Neural progenitor cell (in vitro differentiated cells): ENCODE measurements at regions not wholly inside any gene's neighbourhood (a gene's known extent, or its start where the extent isn't known, plus 50 kb on each side); places are given as distances from the start of the nearest gene placed in this dataset.
A peak's percentile ranks its signal among the peaks of the same experiment; 100 is the strongest.

Experiments used
- DNase-seq: peaks from one replicate; pipeline ENCODE4 v3.0.0-alpha.2; 2016; ENCODE audit warnings: low spot score
- H2AFZ ChIP-seq: fragments of 200-600 bp; sonication (generic); replicated peaks from 2 replicates; pipeline ENCODE4 v1.6.1; 2016; ENCODE audit warnings: antibody characterized with exemption
- H3F3A ChIP-seq: fragments of 200-600 bp; sonication (generic); 2 replicates; pipeline ENCODE4 v1.6.1; 2016; ENCODE audit warnings: antibody characterized with exemption, low read depth
- H3K27ac ChIP-seq: fragments of 200-600 bp; sonication (generic); 2 replicates; pipeline ENCODE4 v1.5.1; 2016; ENCODE audit warnings: mild to moderate bottlenecking
- H3K27me3 ChIP-seq: fragments of 200-600 bp; sonication (generic); 2 replicates; pipeline ENCODE4 v1.6.1; 2016; ENCODE audit warnings: mild to moderate bottlenecking, moderate library complexity
- H3K36me3 ChIP-seq: fragments of 200-600 bp; sonication (generic); 2 replicates; pipeline ENCODE4 v1.5.1; 2016
- H3K4me1 ChIP-seq: fragments of 200-600 bp; sonication (generic); 2 replicates; pipeline ENCODE4 v1.6.1; 2016; ENCODE audit warnings: mixed run types
- H3K4me2 ChIP-seq: fragments of 200-600 bp; sonication (generic); 2 replicates; pipeline ENCODE4 v1.6.1; 2016
- H3K4me3 ChIP-seq: fragments of 200-600 bp; sonication (generic); 2 replicates; pipeline ENCODE4 v1.5.1; 2016
- H3K79me2 ChIP-seq: fragments of 200-600 bp; sonication (generic); 2 replicates; pipeline ENCODE4 v1.6.1; 2016; ENCODE audit warnings: low read depth
- H3K9ac ChIP-seq: fragments of 200-600 bp; sonication (generic); 2 replicates; pipeline ENCODE4 v1.6.1; 2016
- H3K9me3 ChIP-seq: fragments of 200-600 bp; sonication (generic); 2 replicates; pipeline ENCODE4 v1.5.1; 2016; ENCODE audit warnings: low read depth
- H4K20me1 ChIP-seq: fragments of 200-600 bp; sonication (generic); 2 replicates; pipeline ENCODE4 v1.6.1; 2016; ENCODE audit warnings: low read depth
- H3K27ac Mint-ChIP-seq: 3 replicates; pipeline ENCODE4 v1.8.0; 2021; ENCODE audit warnings: mixed read lengths
- H3K27me3 Mint-ChIP-seq: 2 replicates; pipeline ENCODE4 v1.8.0; 2022; ENCODE audit warnings: low read depth, mild to moderate bottlenecking, inconsistent platforms, moderate library complexity, mixed read lengths; ENCODE audit not compliant: insufficient read depth
- H3K36me3 Mint-ChIP-seq: 3 replicates; pipeline ENCODE4 v1.8.0; 2021; ENCODE audit warnings: mixed read lengths
- H3K4me1 Mint-ChIP-seq: 3 replicates; pipeline ENCODE4 v1.8.0; 2021; ENCODE audit warnings: mixed read lengths
- H3K4me3 Mint-ChIP-seq: 3 replicates; pipeline ENCODE4 v1.8.0; 2021; ENCODE audit warnings: mild to moderate bottlenecking, moderate library complexity, mixed read lengths
- H3K9me3 Mint-ChIP-seq: 3 replicates; pipeline ENCODE4 v1.8.0; 2020; ENCODE audit warnings: mixed read lengths
- CTCF ChIP-seq: fragments of 200-600 bp; sonication (generic); IDR thresholded peaks from 2 replicates; pipeline ENCODE4 v1.5.1; 2017; ENCODE audit warnings: antibody characterized with exemption, mild to moderate bottlenecking
- EZH2 ChIP-seq: fragments of 200-600 bp; sonication (generic); IDR thresholded peaks from 2 replicates; pipeline ENCODE4 v1.6.1; 2017; ENCODE audit warnings: antibody characterized with exemption, mild to moderate bottlenecking, moderate library complexity
- EZH2phosphoT487 ChIP-seq: fragments of 200-600 bp; sonication (generic); IDR thresholded peaks from 2 replicates; pipeline ENCODE4 v1.6.1; 2017; ENCODE audit warnings: antibody characterized with exemption

GRCh38 chr12:91622981-91623380, 440.4 kb upstream of the DCN start:
- H3K4me1 ChIP-seq, result peaks cover 6% of the 10 kb centered on the region
- TF ChIP-seq EZH2phosphoT487 (no peak), EZH2 (no peak), CTCF (no peak)
- H3K36me3 Mint-ChIP-seq, result no peaks in the 10 kb centered on the region
- H3K27me3 Mint-ChIP-seq, result peaks cover 2% of the 10 kb centered on the region
- H2AFZ ChIP-seq, result no peak overlapping the region
- no peak overlapping the region for H3K9ac ChIP-seq
- H3K4me1 Mint-ChIP-seq, result peaks cover 10% of the 10 kb centered on the region
- no peak overlapping the region for H3K4me3 Mint-ChIP-seq
- no peaks in the 10 kb centered on the region for H3K27me3 ChIP-seq
- no peaks in the 10 kb centered on the region for H3K9me3 ChIP-seq
- no peak overlapping the region for H3K4me3 ChIP-seq
- H3K36me3 ChIP-seq, result no peaks in the 10 kb centered on the region
- no peak overlapping the region for H3K27ac Mint-ChIP-seq
- peaks cover 9% of the 10 kb centered on the region for H3K9me3 Mint-ChIP-seq
- no peak for DNase-seq
- no peaks in the 10 kb centered on the region for H3K79me2 ChIP-seq
- no peak overlapping the region for H3K4me2 ChIP-seq
- no peaks in the 10 kb centered on the region for H3F3A ChIP-seq
- H4K20me1 ChIP-seq, result no peaks in the 10 kb centered on the region
- H3K27ac ChIP-seq, result no peak overlapping the region

GRCh38 chr12:91622037-91622436, 439.4 kb upstream of the DCN start:
- Histone ChIP-seq H3K9me3 (no peaks in the 10 kb centered on the region), H3K4me2 (no peak overlapping the region), H3F3A (no peaks in the 10 kb centered on the region), H3K79me2 (no peaks in the 10 kb centered on the region), H3K4me3 (no peak overlapping the region), H3K27me3 (no peaks in the 10 kb centered on the region), H3K4me1 (peaks cover 6% of the 10 kb centered on the region), H4K20me1 (no peaks in the 10 kb centered on the region), H3K27ac (no peak overlapping the region), H3K36me3 (no peaks in the 10 kb centered on the region), H3K9ac (no peak overlapping the region), H2AFZ (no peak overlapping the region)
- no peak for TF ChIP-seq CTCF
- no peak for TF ChIP-seq EZH2phosphoT487
- TF ChIP-seq EZH2, result no peak
- H3K4me3 Mint-ChIP-seq, result no peak overlapping the region
- peaks cover 9% of the 10 kb centered on the region for H3K9me3 Mint-ChIP-seq
- no peaks in the 10 kb centered on the region for H3K36me3 Mint-ChIP-seq
- DNase-seq, result no peak
- no peak overlapping the region for H3K27ac Mint-ChIP-seq
- H3K27me3 Mint-ChIP-seq, result peaks cover 2% of the 10 kb centered on the region
- H3K4me1 Mint-ChIP-seq, result peaks cover 10% of the 10 kb centered on the region

GRCh38 chr12:91620992-91621391, 438.4 kb upstream of the DCN start:
- Mint-ChIP-seq H3K4me3 (no peak overlapping the region), H3K9me3 (peaks cover 9% of the 10 kb centered on the region), H3K4me1 (peaks cover 10% of the 10 kb centered on the region), H3K27me3 (peaks cover 2% of the 10 kb centered on the region), H3K36me3 (no peaks in the 10 kb centered on the region), H3K27ac (peak overlapping the region; percentile 18)
- Histone ChIP-seq H3K4me1 (peaks cover 6% of the 10 kb centered on the region), H3K27ac (no peak overlapping the region), H3K4me2 (no peak overlapping the region), H3K9me3 (no peaks in the 10 kb centered on the region), H2AFZ (peak overlapping the region; percentile 78), H3K9ac (no peak overlapping the region), H3K36me3 (no peaks in the 10 kb centered on the region), H3F3A (no peaks in the 10 kb centered on the region), H3K4me3 (no peak overlapping the region), H3K79me2 (no peaks in the 10 kb centered on the region), H4K20me1 (no peaks in the 10 kb centered on the region), H3K27me3 (no peaks in the 10 kb centered on the region)
- peak; percentile 34 for DNase-seq
- TF ChIP-seq EZH2phosphoT487 (no peak), CTCF (no peak), EZH2 (no peak)

GRCh38 chr12:91620422-91620821, 437.8 kb upstream of the DCN start:
- Histone ChIP-seq H3K4me1 (peaks cover 6% of the 10 kb centered on the region), H3K4me2 (no peak overlapping the region), H3K9me3 (no peaks in the 10 kb centered on the region), H3K4me3 (no peak overlapping the region), H3K27me3 (no peaks in the 10 kb centered on the region), H4K20me1 (no peaks in the 10 kb centered on the region), H3K27ac (no peak overlapping the region), H3K36me3 (no peaks in the 10 kb centered on the region), H2AFZ (peak overlapping the region; percentile 78), H3K9ac (no peak overlapping the region), H3F3A (no peaks in the 10 kb centered on the region), H3K79me2 (no peaks in the 10 kb centered on the region)
- Mint-ChIP-seq H3K27ac (no peak overlapping the region), H3K36me3 (no peaks in the 10 kb centered on the region), H3K4me1 (peaks cover 10% of the 10 kb centered on the region), H3K9me3 (peaks cover 9% of the 10 kb centered on the region), H3K27me3 (peaks cover 2% of the 10 kb centered on the region), H3K4me3 (no peak overlapping the region)
- TF ChIP-seq CTCF (no peak), EZH2phosphoT487 (no peak), EZH2 (no peak)
- no peak for DNase-seq
